ENCODE measurements at regions not wholly inside any gene's neighbourhood (a gene's known extent, or its start where the extent isn't known, plus 50 kb on each side); places are given as distances from the start of the nearest gene placed in this dataset.
"Not testable (repeated sequence)": the region's sequence is repeated elsewhere in the genome, so short reads cannot be mapped to it uniquely, and the experiment has no call there.

GRCh38 chr11:100409267-100409666 is 277.8 kb upstream of the ARHGAP42 start:
- DNase-seq, result not testable (repeated sequence)

DNA sequence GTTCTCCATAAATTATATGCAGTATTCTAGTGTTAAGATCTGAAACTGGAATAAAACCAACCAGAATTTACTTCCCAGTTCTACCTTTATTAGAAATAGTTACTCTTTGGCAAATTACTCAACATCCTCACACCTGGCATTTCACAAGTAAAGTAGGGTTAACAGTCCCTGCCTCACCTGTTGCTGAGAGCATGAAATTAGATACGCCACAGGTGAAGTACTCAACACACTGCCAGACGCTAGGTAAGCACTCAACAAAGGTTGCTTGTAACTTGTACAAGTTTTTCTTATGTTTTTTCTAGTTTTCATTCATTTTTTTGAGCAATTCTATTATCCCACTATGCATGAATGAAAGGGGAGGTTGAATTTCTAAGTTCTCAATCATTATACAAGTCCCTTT is 267.6 kb upstream of the ARHGAP42 start:
- no peak for DNase-seq

GRCh38 chr11:100434821-100435641 is 252.1 kb upstream of the ARHGAP42 start:
- no peak for DNase-seq

DNA sequence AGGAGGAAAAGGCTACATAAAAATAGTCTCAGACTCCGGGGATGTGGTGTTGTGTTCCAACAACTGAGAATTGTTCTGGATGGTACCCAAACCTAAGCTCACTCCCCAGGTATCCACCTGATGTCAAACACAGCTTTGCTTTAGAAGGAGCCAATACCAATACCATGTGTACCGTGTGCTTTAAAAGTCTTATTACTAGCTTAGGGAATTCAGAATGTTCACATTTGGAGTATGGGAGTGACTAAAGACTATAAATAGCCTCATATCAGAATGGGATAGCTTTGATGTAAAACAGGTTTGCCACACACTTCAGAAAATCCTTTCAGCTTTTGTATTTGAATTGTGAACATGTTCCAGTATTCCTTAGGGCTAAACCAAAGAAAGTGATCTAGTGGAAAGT is 248.7 kb upstream of the ARHGAP42 start:
- DNase-seq, result no peak

GRCh38 chr11:100441086-100441485 is 246.0 kb upstream of the ARHGAP42 start:
- DNase-seq, result no peak

GRCh38 chr11:100442017-100442416 is 245.1 kb upstream of the ARHGAP42 start:
- no peak for DNase-seq

DNA sequence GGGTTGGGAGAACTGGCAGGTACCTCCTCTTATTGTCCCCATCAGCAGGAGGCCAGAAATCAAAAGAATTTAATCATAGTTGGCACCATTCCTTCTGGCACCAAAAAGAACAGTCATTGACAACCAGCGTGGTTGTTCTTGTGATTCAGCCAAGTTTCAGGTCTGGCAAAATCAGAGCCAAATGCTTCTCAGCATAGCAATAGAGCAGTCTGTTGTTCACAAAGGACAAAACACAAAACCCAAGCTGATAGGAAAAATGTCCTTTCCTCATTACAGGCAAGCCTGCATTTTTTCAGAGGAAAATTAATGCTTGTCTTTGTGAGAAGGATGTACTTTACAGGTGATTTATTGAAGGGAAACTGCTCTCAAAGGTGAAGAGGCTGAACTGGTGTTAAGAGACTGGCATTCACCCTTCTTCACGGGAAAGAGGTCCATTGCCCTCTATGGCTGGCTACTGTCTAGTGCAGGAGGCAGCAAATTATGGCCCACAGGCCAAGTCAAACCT is 241.8 kb upstream of the ARHGAP42 start:
- peak; percentile 34 for DNase-seq

DNA sequence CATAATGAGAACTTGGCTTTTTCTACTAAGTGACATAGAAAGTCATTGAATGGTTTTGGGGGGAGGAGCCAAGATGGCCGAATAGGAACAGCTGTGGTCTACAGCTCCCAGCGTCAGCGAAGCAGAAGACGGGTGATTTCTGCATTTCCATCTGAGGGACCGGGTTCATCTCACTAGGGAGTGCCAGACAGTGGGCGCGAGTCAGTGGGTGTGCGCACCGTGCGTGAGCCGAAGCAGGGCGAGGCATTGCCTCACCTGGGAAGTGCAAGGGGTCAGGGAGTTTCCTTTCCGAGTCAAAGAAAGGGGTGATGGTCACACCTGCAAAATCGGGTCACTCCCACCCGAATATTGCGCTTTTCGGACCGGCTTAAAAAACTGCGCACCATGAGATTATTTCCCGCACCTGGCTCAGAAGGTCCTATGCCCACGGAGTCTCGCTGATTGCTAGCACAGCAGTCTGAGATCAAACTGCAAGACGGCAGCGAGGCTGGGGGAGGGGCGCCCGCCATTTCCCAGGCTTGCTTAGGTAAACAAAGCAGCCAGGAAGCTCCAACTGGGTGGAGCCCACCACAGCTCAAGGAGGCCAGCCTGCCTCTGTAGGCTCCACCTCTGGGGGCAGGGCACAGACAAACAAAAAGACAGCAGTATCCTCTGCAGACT is 235.2 kb upstream of the ARHGAP42 start:
- DNase-seq, result not testable (repeated sequence)

GRCh38 chr11:100459811-100460210 is 227.3 kb upstream of the ARHGAP42 start:
- no peak for DNase-seq

DNA sequence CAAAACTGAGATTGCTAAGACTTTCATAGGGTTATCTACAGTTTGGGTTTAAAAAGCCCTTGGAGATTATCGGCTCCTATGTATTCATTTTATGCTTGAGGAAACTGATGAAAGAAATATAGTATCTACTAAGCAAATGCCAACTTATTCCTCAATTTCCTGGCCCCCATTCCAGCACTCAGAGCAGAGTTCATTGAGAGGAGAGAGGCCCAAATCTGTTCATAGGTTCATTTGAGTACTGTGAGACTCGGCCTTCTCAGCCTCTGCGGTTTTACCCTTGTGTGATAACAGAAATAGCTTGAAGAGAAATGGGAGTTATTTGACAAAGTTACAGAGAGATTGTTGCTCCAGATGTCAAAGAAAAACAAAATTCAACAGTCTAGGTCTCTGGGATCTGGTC is 226.7 kb upstream of the ARHGAP42 start:
- no peak for DNase-seq

DNA sequence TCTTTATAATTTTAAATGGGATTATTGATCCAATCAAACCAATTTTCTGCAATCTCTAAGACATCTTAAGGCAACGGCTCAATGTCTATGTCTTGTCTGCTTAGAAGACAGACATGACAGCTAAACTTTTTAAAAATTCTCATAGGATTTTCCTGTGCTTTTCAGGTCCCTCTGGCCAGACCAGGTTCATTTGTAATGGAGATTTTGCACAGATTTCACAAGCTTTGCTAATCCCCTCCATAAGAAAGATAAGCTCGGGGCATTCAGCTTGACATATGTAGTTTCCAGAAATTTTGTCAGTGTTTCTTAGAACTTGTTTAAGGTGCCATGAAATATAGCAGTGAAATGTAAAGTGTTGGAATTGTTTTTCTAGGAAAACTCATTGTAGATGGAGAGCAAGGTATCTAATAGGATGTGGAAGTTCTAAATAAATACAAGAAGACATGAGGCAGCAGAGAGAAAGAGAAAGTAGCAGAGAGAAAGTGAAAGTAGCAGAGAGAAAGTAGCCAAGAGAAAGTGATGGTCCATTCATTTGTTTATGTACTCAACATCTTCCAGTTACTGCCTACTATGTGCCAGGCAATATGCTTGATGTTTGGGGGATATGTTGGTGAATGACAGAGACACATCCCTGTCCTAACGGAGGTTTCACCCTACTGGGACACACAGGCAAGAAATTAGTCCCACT is 219.1 kb upstream of the ARHGAP42 start:
- no peak for DNase-seq

DNA sequence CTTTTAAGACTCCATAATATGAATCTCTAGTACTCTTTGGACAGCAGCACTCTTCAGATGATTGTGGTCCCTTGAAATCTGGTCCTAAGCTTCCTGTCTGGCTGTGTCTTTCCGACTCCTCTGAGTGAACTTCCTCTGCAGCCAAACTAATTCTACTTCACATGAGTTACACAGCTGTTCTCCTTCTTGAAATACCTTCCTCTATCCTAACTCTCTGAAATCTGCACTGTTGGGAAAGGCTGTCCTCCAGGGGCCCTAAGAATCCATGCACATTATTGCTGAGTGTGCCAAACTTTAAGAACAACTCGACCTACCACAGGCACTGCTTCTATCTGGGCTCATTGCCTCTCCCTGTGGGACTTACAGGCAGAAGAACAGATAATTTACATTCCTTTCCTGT is 217.3 kb upstream of the ARHGAP42 start:
- DNase-seq, result no peak

DNA sequence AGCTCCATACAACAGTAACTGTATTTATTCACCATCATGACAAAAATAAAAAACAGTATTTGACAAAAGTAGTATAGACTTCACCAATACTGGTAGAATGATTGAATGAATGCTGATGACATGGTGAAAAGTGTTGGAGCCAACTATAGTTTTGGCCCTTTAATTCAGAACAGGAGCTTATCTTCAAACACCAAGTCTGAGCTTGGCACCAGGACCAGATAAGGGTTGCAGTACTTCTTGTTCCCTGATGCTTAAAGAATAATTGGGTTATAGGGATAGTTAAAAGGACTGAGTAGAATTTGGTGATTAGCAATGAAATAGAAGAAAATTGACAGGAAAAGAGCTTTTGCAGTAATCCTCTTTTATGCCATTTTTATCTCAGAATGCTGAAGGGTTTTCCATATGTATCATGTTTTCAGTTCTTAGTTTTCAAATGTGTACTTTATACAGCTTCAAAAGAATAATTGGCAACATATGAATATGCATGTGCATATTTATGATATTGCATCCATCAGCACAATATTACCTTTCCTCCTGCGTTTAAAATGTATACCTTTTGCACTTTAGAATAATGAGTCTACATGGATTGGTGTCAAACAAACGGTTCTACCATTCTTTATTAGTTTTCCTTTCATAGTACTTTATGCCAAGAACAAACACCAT is 214.2 kb upstream of the ARHGAP42 start:
- no peak for DNase-seq

DNA sequence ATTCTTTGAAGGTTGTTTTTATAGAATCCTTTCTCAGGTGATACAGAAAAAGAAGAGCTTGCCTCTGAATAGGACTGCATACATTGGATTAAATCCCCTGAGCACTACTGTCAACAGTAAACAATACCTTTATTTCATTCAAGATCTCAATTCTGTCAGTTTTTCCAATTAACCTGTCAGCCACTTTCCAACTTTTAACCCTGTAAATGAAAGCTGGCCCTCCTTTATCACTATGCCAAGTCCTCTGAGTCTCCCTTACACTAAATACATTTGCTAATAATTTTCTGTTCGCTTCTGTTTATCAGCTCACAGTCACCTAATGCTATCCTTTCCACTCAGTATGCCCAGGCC is 213.7 kb upstream of the ARHGAP42 start:
- DNase-seq, result no peak

DNA sequence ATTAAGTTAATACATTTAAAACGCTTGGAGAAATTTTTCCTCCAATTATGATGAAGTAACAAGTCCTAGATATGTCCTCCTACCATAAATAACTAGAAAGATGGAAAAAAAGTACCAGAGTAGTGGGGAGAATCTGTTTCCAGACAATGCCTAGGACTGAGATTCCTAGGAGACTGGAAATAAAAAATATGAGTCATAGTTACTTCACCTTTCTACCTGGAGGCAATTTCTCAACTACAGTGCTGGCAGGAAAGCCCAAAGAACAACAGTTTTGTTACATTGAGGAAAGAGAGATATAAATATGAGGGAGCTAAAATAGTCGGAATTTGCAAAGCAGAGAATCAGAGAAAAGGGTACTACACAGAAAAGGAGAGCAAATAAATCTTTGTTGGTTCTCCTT is 202.1 kb upstream of the ARHGAP42 start:
- peak; percentile 1 for DNase-seq

GRCh38 chr11:100498780-100499179 is 188.3 kb upstream of the ARHGAP42 start:
- no peak for DNase-seq

GRCh38 chr11:100501450-100501849 is 185.6 kb upstream of the ARHGAP42 start:
- no peak for DNase-seq

DNA sequence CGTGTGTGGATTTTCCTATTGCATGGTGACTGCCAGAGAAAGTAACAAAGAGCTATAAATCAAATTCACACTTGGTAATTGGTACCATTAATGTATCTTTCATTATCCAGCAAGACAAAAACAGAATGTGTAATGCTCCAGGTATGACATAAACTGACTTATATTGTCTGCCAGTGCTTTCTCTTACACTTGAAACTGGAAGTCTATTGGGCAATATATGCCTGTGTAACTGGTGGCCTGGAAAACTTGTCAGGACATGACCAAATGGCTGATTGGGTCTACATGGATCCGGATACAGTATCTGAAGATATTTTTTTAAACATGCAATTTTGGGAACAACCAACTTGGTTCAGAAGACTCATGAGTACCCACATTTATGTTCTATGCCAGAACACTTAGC is 174.6 kb upstream of the ARHGAP42 start:
- DNase-seq, result no peak

DNA sequence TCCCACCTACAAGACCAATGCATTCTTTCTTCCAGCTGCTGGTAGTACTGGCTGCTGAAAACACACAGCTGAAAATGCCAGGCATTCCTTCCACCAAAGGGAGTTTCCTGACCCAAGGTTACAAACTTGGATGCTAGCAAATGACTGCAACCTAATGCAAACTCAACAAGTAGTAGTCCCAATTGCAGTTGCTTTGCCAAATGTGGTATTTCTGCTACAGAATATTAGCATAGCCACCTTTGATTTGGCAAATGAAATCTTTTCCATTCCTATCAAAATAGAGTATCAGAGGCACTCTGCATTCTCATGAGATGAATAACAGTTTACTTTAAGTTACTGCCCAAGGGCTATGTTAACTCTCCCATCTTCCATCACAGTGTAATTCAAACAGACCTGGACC is 172.0 kb upstream of the ARHGAP42 start:
- DNase-seq, result peak; percentile 88

DNA sequence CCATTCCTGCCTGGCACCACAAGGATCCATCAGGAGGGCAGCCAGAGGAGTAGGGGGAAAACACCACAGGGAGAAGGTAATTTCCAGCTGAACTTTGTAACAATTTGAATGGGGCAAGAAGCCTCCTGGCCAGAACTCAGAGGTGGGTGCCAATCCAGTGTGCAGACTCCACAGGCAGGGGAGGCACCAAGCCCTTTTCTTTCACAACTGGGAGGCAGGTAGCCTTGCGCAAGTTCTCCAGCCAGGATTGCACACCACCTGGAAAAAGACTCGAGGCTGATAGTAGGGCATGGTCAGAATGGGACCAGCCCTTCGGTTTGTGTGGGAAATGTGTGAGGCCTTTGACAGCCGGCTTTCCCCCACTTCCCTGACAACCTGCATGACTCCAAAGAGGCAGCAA is 161.9 kb upstream of the ARHGAP42 start:
- DNase-seq, result no peak

- no peak for DNase-seq
Observed at GRCh38 chr11:100525635-100526034, 161.5 kb upstream of the ARHGAP42 start.

GRCh38 chr11:100528872-100529416 is 158.1 kb upstream of the ARHGAP42 start:
- DNase-seq, result no peak

DNA sequence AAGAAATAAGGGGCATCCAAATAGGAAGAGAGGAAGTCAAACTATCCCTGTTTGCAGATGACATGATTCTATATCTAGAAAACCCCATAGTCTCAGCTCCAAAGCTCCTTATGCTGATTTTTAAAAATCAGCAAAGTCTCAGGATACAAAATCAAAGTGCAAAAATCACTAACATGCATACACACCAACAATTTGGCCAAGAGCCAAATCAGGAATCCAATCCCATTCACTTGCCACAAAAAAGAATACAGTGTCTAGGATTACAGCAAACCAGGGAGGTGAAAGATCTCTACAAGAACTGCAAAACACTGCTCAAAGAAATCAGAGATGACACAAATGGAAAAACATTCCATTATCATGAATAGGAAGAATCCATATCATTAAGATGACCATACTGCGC is 155.8 kb upstream of the ARHGAP42 start:
- not testable (repeated sequence) for DNase-seq
